ELF-1 (cell line): ENCODE measurements at regions not wholly inside any gene's neighbourhood (a gene's known extent, or its start where the extent isn't known, plus 50 kb on each side); places are given as distances from the start of the nearest gene placed in this dataset.
"Not testable (repeated sequence)": the region's sequence is repeated elsewhere in the genome, so short reads cannot be mapped to it uniquely, and the experiment has no call there.

ENCODE experiments used
- DNase-seq: peaks from one replicate; pipeline ENCODE4 v3.0.0-alpha.2; 2016; ENCODE audit warnings: low read depth, low spot score

GRCh38 chr14:28946267-28946666 lies 179.7 kb downstream of the FOXG1 start:
- no peak for DNase-seq

GRCh38 chr14:28949503-28949902 lies 182.9 kb downstream of the FOXG1 start:
- no peak for DNase-seq

DNA sequence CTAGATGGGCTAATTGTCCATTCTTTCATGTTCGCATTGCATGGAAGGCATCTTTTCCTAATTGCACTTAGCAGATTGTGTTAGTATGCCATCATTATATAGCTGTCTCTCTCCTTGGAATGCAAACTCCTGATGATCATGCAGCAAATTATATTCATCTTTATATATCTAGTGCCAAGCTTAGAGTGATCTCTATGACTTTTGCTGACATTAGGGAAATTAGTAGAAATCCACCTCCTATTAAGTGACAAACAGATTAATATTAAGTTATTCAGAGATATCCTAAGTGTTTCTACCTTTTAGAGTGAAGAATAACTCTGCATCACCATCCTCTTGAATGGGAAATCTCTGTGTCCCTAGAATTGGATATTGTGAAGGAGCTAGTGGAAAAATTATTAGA lies 185.6 kb downstream of the FOXG1 start:
- DNase-seq: no peak

DNA sequence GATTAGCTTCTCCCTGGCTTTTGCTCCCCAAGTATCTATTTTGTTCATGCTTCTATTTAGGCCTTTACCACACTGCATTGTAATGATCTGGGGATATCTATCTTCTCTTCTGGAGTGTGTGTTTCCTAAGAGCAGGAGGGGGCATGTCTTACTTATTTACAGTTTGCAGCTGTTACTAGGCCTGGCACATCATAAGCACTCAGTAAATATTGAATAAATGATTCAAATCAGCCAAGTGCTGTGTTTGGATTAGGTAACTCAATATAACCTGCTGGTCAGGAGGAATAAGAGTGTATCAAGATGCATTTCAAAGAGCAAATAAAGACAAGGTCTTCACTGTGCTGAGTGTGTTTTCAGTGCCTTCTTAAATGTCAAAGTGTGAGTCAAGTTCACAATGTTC lies 186.1 kb downstream of the FOXG1 start:
- no peak for DNase-seq

DNA sequence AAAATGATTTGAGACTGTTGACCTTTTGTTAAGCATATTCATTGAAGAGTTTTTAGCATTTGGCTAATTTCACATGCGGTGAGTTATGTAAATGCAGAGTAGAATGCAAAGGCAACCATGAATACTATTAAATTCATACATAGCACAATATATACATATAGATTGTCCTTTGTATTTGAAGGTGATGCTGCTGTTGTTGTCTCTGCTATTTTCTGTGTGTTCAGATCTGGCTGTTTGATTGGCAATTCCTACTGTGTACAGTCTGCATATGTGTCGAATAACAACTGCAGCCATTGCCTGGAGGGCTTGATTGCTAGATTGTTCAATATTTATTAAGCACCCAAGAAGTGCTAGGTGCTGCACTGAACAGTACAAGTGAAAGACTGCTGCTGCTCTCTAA lies 187.4 kb downstream of the FOXG1 start:
- DNase-seq: no peak

- DNase-seq: no peak
Observed at GRCh38 chr14:28966416-28967233, 200.0 kb downstream of the FOXG1 start.

GRCh38 chr14:28975084-28975483 lies 208.5 kb downstream of the FOXG1 start:
- DNase-seq: no peak

- DNase-seq: no peak
Observed at GRCh38 chr14:28982228-28982627, 215.6 kb downstream of the FOXG1 start.

DNA sequence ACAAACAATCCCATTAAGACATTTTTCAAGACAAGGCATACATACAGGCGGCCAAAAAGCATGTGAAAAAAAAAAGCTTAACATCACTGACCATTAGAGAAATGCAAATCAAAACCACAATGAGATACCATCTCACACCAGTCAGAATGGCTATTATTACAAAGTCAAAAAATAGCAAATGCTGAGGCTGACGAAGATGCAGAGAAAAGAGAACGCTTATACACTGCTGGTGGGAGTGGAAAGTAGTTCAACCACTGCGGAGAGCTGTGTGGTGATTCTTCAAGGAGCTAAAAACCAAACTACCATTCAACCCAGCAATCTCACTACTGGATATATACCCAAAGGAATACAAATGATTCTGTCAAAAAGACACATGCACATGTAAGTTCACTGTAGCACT lies 216.7 kb downstream of the FOXG1 start:
- DNase-seq: no peak

DNA sequence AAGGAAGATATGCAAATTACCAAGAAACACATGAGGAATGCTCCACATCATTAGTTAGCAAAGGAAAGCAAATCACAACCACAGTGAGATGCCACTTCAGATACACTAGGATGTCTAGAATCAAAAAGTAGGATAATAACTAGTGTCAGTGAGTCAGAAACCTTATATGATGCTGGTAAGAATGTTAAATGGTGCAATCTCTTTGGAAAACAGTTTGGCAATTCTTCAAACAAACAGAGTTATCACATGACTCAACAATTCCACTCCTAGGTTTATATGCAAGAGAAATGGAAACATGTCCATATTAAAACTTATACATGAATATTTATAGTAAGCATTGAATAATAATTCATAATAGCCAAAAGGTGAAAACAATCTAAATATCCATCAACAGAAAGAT lies 220.9 kb downstream of the FOXG1 start:
- no peak for DNase-seq

DNA sequence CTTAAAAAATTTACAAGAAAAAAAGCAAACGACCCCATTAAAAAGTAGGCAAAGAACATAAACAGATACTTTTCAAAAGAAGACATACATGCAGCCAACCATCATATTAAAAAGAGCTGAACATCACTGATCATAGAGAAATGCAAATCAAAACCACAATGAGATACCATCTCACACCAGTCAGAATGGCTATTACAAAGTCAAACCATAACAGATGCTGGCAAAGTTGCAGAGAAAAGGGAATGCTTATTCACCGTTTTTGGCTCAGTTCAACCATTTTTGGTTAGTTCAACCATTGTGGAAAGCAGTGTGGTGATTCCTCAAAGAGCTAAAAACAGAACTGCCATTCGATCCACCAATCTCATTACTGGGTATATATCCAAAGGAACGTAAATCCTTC lies 230.6 kb downstream of the FOXG1 start:
- DNase-seq: not testable (repeated sequence)

GRCh38 chr14:28999656-29000055 lies 233.1 kb downstream of the FOXG1 start:
- DNase-seq: no peak

DNA sequence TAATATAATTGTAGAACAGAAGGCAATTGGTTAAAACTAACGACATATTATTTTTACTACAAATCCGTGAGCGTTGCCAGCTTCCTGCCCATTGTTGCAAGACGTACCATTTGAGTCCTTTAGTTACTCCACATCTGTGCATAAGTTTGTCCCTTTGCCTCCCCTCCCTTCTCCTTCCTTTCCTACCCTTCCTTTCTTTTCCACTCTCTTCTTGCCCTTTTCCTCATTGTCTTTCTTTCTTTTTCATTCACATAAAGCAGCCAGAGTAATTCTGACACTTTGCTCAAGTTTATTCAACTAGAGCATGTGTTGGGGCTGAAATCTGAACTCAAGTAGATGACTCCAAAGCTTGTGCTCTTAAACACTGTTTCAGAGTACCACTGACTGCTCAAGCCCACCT lies 239.1 kb downstream of the FOXG1 start:
- no peak for DNase-seq

DNA sequence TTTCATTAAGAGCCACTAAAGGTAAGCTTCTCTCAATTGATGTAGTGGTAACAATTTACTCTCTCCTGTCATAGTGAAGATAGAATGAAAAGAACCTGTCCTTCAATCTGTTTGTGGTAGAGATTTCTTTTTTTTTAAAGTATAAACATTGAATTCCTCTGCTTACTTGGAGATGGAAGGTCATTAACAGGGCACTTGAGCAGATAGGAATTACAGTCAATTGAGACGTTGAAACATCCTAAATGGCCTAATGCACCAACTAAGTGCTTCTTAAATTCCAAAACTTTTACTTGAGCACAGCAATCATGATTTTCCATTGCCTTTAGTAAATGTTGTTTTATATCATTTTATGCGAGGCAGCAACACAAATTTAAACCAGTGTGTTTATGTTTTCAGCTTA lies 241.4 kb downstream of the FOXG1 start:
- no peak for DNase-seq

- DNase-seq: peak; percentile 79
Observed at GRCh38 chr14:29016050-29016900, 249.7 kb downstream of the FOXG1 start.

GRCh38 chr14:29023505-29023904 lies 256.9 kb downstream of the FOXG1 start:
- not testable (repeated sequence) for DNase-seq

- not testable (repeated sequence) for DNase-seq
Observed at GRCh38 chr14:29027441-29027840, 260.9 kb downstream of the FOXG1 start.

DNA sequence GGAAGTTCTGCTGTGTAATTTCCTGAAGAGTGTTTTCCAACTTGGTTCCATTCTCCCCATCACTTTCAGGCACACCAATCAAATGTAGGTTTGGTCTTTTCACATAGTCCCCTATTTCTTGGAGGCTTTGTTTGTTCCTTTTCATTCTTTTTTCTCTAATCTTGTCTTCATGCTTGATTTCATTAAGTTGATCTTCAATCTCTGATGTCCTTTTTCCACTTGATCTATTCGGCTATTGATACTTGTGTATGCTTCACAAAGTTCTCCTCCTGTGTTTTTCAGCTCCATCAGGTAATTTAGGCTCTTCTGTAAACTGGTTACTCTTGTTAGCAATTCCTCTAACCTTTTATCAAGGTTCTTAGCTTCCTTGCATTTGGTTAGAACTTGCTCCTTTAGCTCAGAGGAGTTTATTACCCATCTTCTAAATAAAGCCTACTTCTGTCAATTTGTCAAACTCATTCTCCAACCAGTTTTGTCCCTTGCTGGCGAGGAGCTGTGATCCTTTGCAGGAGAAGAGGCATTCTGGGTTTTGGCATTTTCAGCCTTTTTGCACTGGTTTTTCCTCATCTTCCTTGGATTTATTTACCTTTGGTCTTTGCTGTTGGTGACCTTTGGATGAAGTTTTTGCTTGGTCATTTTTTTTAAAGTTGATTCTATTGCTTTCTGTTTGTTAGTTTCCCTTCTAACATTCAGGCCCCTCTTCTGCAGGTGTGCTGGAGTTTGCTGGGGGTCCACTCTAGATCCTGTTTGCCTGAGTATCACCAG lies 261.5 kb downstream of the FOXG1 start:
- DNase-seq: not testable (repeated sequence)

DNA sequence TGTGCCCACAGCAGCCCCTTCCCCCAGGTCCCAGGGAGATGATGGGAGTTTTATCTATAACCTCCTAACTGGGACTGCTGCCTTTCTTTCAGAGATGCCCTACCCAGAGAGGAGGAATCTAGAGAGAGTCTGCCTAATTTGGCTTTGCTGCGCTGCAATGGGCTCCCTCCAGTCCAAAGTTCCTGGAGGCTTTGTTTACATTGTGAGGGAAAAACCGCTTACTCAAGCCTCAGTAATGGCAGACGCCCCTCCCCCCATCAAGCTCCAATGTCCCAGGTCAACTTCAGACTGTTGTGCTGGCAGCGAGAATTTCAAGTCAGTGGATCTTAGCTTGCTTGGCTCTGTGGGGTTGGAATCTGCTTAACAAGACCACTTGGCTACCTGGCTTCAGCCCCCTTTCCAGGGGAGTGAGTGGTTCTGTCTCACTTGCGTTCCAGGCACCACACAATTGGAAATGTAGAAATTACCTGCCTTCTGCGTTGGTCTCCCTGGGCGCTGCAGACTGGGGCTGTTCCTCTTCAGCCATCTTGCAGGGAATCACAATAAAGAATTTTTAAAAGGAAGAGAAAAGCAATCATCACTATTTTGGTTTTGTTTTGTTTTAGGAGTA lies 262.5 kb downstream of the FOXG1 start:
- DNase-seq: peak; percentile 92

DNA sequence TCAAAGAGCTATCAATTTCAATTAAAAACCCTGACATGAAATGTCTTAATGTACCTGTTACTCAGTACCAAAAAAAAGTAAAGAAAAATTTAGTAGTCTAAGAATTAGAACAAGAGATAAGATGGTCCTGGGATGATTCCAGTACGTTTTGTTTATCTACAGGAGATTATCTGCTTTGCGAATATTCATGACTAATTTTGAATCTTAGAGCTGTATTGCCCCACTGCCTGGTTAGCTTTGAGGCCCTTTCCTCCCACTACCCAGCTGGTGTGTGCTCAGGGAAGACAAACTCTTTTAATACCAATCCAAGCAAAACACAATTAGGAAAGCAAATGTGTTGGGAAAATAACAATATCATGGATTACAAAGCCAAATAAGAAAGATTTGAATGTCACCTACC lies 263.5 kb downstream of the FOXG1 start:
- DNase-seq: no peak

GRCh38 chr14:29030970-29031369 lies 264.4 kb downstream of the FOXG1 start:
- no peak for DNase-seq

GRCh38 chr14:29035134-29035533 lies 268.5 kb downstream of the FOXG1 start:
- no peak for DNase-seq
